NB4 (cell line): ENCODE measurements at regions not wholly inside any gene's neighbourhood (a gene's known extent, or its start where the extent isn't known, plus 50 kb on each side); places are given as distances from the start of the nearest gene placed in this dataset.

Source experiments
- DNase-seq: peaks from one replicate; pipeline ENCODE4 v3.0.0; 2010; ENCODE audit warnings: low read depth
- H3K4me3 ChIP-seq: one replicate; pipeline ENCODE4 v1.5.1; 2011; ENCODE audit warnings: mild to moderate bottlenecking, low read depth, low read length, moderate library complexity
- MYC ChIP-seq: IDR thresholded peaks from 2 replicates; pipeline ENCODE4 v1.6.1; 2011; ENCODE audit warnings: low read depth, low read length
- POLR2A ChIP-seq: IDR thresholded peaks from 2 replicates; pipeline ENCODE4 v1.6.1; 2011; ENCODE audit warnings: mild to moderate bottlenecking; ENCODE audit not compliant: insufficient read length; ENCODE audit errors: extremely low read depth
- TF ChIP-seq, protein P1 (sequence below): IDR thresholded peaks from one replicate; pipeline ENCODE4 v1.5.1; 2012; ENCODE audit warnings: low read depth, low read length
- TF ChIP-seq, protein P2 (sequence below): IDR thresholded peaks from 2 replicates; pipeline ENCODE4 v1.6.1; 2011; ENCODE audit warnings: low read depth, low read length

DNA sequence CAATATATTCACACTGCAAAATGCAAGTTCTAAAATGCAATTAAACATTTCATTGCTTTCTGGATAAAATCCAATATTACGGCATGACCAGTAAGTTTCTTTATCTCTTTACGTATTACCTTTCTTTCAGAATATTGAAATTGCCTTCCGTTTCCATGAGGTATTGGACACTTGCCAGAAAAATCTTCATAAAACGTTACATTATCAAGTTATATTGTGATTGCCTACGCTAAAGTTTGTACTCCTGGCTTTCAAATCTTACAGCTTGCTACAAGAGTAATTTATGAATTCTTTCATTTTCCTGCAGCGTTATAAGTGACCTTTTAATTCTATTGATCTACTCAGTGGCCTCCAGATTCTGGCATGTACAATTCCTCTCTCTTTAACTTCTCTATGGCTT lies 1349.3 kb downstream of the OTOL1 start:
- H3K4me3 ChIP-seq, result no peak overlapping the region

DNA sequence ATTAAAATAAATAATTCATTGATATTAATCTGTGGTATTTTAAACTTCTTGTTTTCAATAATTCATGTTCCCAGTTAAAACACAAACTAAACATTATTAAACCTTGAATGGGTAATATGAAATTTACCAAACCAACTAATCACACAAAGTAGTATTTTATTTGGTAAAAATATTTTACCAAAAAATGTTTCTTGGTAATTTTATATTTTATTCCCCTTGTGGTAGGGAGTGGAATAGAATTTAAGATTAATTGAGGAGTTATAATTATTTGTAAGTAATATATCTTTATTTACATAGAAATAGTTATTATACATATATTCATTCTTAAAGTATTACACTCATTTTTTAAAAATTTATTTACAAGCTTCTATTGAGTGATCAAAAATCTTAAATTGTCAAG lies 1350.9 kb downstream of the OTOL1 start:
- DNase-seq, result no peak
- no peak overlapping the region for H3K4me3 ChIP-seq
- TF ChIP-seq, protein P1, sequence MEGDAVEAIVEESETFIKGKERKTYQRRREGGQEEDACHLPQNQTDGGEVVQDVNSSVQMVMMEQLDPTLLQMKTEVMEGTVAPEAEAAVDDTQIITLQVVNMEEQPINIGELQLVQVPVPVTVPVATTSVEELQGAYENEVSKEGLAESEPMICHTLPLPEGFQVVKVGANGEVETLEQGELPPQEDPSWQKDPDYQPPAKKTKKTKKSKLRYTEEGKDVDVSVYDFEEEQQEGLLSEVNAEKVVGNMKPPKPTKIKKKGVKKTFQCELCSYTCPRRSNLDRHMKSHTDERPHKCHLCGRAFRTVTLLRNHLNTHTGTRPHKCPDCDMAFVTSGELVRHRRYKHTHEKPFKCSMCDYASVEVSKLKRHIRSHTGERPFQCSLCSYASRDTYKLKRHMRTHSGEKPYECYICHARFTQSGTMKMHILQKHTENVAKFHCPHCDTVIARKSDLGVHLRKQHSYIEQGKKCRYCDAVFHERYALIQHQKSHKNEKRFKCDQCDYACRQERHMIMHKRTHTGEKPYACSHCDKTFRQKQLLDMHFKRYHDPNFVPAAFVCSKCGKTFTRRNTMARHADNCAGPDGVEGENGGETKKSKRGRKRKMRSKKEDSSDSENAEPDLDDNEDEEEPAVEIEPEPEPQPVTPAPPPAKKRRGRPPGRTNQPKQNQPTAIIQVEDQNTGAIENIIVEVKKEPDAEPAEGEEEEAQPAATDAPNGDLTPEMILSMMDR, result no peak
- TF ChIP-seq, protein P2, sequence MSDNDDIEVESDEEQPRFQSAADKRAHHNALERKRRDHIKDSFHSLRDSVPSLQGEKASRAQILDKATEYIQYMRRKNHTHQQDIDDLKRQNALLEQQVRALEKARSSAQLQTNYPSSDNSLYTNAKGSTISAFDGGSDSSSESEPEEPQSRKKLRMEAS, result no peak
- TF ChIP-seq POLR2A (no peak), MYC (no peak)

More for the DNA sequence above, 1349.3 kb downstream of the OTOL1 start:
- TF ChIP-seq, protein P1, result no peak
- TF ChIP-seq POLR2A, result no peak
- TF ChIP-seq MYC, result no peak
- DNase-seq, result no peak

DNA sequence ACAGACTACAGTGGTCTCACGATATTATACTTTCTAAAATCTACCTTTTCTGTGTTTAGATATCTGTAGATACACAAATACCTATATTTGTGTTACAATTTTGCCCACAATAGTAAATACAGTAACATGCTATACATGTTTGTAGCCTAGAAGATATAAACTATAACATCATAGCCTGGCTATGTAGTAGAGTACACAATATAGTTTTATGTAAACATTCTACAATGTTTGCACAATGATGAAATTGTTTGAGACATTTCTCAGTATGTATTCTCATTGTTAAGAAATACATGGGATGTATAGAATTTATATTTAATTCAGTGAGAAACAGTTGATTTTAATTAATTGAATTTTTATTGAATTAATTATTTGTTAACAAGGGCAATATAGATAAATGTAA lies 1367.0 kb downstream of the OTOL1 start:
- TF ChIP-seq, protein P2, result no peak
- TF ChIP-seq POLR2A (no peak), MYC (no peak)
- TF ChIP-seq, protein P1, result no peak
- H3K4me3 ChIP-seq, result no peak overlapping the region
- no peak for DNase-seq

DNA sequence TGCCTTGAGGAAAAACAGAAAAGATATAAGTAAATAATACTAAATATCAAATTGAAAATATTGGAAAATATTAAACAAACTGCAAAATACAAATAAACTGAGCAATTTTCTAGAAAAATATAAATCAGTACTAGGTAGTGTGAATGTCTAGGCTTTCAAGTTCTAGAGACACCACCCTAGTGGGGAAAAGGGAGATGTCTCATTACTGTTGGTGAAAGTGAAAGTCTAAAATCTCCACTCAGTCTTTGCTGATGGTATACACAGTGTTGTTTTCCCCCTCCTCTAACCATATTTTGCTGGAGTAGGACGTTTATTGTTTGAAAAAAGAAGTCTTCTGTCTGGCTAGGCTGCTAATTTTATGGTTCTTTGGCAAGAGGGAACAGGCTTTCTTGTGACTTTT lies 1368.9 kb downstream of the OTOL1 start:
- no peak for DNase-seq
- no peak overlapping the region for H3K4me3 ChIP-seq
- TF ChIP-seq POLR2A, result no peak
- TF ChIP-seq, protein P1, result no peak
- no peak for TF ChIP-seq MYC
- TF ChIP-seq, protein P2, result no peak

DNA sequence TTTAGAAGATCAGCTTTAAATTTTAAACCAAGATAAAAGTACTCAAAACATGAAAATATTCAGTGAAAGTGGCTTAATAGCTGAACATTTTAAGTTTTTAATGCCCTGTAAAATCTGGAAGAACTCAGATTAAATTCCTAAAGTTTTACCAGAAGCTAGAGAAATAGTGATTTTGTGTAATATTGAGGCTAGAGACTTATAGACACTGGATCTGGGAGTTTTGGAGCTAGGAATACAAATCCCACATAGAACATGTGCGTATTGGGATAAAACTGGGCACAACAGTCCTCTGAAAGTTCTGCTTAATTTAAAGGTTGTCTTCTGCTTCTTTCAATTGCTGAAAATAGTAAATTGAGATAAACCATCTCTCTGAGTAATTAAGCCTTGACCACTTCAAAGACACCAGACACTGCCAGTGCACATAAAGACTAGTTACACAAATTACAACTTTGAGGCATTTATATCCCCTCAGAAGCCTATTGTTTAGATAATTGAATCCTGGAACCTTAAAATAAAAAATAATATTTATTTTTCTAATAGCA lies 1382.5 kb downstream of the OTOL1 start:
- TF ChIP-seq POLR2A (no peak), MYC (no peak)
- TF ChIP-seq, protein P2, result no peak
- TF ChIP-seq, protein P1, result no peak
- H3K4me3 ChIP-seq, result no peak overlapping the region
- no peak for DNase-seq

DNA sequence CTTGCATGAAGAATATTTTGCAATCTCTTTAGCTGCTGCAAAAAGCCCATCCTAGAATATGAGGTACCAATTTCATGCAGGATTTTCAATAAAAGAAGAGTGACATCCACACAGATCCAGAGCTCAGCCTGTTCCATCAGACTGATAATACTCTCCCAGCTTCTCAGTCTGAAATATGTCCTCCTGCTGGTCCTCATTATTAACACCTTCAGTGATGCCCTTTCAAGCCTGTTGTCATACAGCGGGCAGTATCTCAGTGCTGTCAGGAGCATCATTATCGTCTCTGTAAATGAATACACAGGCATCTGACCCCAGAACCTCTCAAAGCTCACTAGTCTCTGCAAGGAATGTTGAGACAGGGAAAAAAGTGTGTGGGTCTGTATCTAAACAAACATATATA lies 1387.8 kb downstream of the OTOL1 start:
- DNase-seq, result no peak
- H3K4me3 ChIP-seq, result no peak overlapping the region
- TF ChIP-seq, protein P1, result no peak
- TF ChIP-seq, protein P2, result no peak
- TF ChIP-seq POLR2A (no peak), MYC (no peak)
